H1 (cell line): ENCODE measurements at regions not wholly inside any gene's neighbourhood (a gene's known extent, or its start where the extent isn't known, plus 50 kb on each side); places are given as distances from the start of the nearest gene placed in this dataset.

Experiments used
- CTCF ChIA-PET: fragments of 300-600 bp; sonication (Branson Sonifier 250); formaldehyde crosslinking; loops from one replicate; lab custom pipeline; 2021; ENCODE audit not compliant: partially characterized antibody; lab: Charles Lee
- POLR2A ChIA-PET: fragments of 300-600 bp; sonication (Branson Sonifier 250); formaldehyde crosslinking; loops from one replicate; lab custom pipeline; 2021; ENCODE audit warnings: inconsistent platforms; ENCODE audit not compliant: partially characterized antibody; lab: Charles Lee
- DNase-seq, 2 experiments: peaks; one replicate each; pipeline versions ENCODE4 v3.0.0 to v3.0.0-alpha.2; 2010 to 2022; ENCODE audit warnings: low spot score in 2 of 2, low read depth in 1 of 2, mixed read lengths in 1 of 2
- FAIRE-seq: peaks from 2 replicates; lab custom pipeline; 2011; peaks lifted over from hg19 to GRCh38; lab: Jason Lieb, UNC
- H2AFZ ChIP-seq: 2 replicates; pipeline ENCODE4 v1.8.1; 2012; ENCODE audit warnings: low read length, inconsistent platforms
- H2AK5ac ChIP-seq: 2 replicates; pipeline ENCODE4 v1.6.1; 2013; ENCODE audit warnings: low read depth, low read length
- H2BK120ac ChIP-seq: replicated peaks from 2 replicates; pipeline ENCODE3; 2013; ENCODE audit warnings: low read depth, low read length, inconsistent platforms
- H2BK12ac ChIP-seq: 2 replicates; pipeline ENCODE4 v1.6.1; 2013; ENCODE audit warnings: low read depth, low read length
- H2BK15ac ChIP-seq: 2 replicates; pipeline ENCODE4 v1.6.1; 2013; ENCODE audit warnings: low read length
- H2BK20ac ChIP-seq: 2 replicates; pipeline ENCODE4 v1.6.1; 2013; ENCODE audit warnings: low read length
- H2BK5ac ChIP-seq: 2 replicates; pipeline ENCODE4 v1.6.1; 2013; ENCODE audit warnings: low read depth, low read length
- H3K14ac ChIP-seq: 2 replicates; pipeline ENCODE4 v1.6.1; 2013; ENCODE audit warnings: inconsistent platforms; ENCODE audit not compliant: insufficient read length
- H3K18ac ChIP-seq: 2 replicates; pipeline ENCODE4 v1.6.1; 2013; ENCODE audit warnings: low read length; ENCODE audit errors: extremely low read depth
- H3K23ac ChIP-seq: 2 replicates; pipeline ENCODE4 v1.6.1; 2013; ENCODE audit warnings: inconsistent platforms; ENCODE audit not compliant: insufficient read length
- H3K23me2 ChIP-seq: 2 replicates; pipeline ENCODE4 v1.6.1; 2013; ENCODE audit warnings: low read depth, low read length
- H3K27ac ChIP-seq: 2 replicates; pipeline ENCODE4 v1.6.1; 2011; ENCODE audit warnings: low read depth, low read length, inconsistent platforms
- H3K27me3 ChIP-seq, 4 experiments: replicated peaks in 1 of 4; 1 replicate in 1 of 4; 2 replicates in 3 of 4; pipeline versions ENCODE4 v1.6.1 to v1.8.1; 2011 to 2013; ENCODE audit warnings: low read length in 3 of 4, mild to moderate bottlenecking in 3 of 4, inconsistent platforms in 2 of 4, mixed read lengths in 2 of 4, moderate library complexity in 1 of 4; ENCODE audit not compliant: control insufficient read depth in 3 of 4, insufficient read depth in 3 of 4; ENCODE audit errors: extremely low read depth in 1 of 4
- H3K36me3 ChIP-seq, 4 experiments: 2 replicates each; pipeline versions ENCODE4 v1.6.1 to v1.8.1; 2011 to 2013; ENCODE audit warnings: mild to moderate bottlenecking in 4 of 4, low read length in 3 of 4, moderate library complexity in 2 of 4, control low read depth in 1 of 4, inconsistent platforms in 1 of 4; ENCODE audit not compliant: insufficient read depth in 4 of 4, control insufficient read depth in 2 of 4
- H3K4ac ChIP-seq: replicated peaks from 2 replicates; pipeline ENCODE3; 2013; ENCODE audit warnings: low read length, low read depth, mixed read lengths, inconsistent platforms; ENCODE audit not compliant: insufficient read length
- H3K4me1 ChIP-seq, 4 experiments: replicated peaks in 1 of 4; 1 replicate in 1 of 4; 2 replicates in 3 of 4; pipeline versions ENCODE4 v1.6.1 to v1.8.1; 2011 to 2013; ENCODE audit warnings: low read length in 3 of 4, inconsistent platforms in 2 of 4, mixed read lengths in 1 of 4; ENCODE audit not compliant: insufficient read depth in 4 of 4, control insufficient read depth in 3 of 4
- H3K4me2 ChIP-seq, 2 experiments: 2 replicates each; pipeline versions ENCODE4 v1.6.1 to v1.8.1; 2011 to 2013; ENCODE audit warnings: low read depth in 2 of 2, low read length in 2 of 2, control low read depth in 1 of 2, inconsistent platforms in 1 of 2, mild to moderate bottlenecking in 1 of 2; ENCODE audit not compliant: insufficient read depth in 1 of 2
- H3K4me3 ChIP-seq, 4 experiments: fragments of 200-600, 300-600 bp in 1 of 4; sonication (generic), shearing (Covaris generic), sonication (Bioruptor Twin) in 1 of 4; 2 replicates each; pipeline versions ENCODE4 v1.5.1 to v1.8.1; 2011 to 2016; ENCODE audit warnings: low read length in 4 of 4, low read depth in 3 of 4, control low read depth in 2 of 4, inconsistent platforms in 2 of 4, mild to moderate bottlenecking in 2 of 4, mixed read lengths in 1 of 4, moderate library complexity in 1 of 4; ENCODE audit not compliant: insufficient read depth in 2 of 4; ENCODE audit errors: extremely low read depth in 1 of 4
- H3K56ac ChIP-seq: replicated peaks from 2 replicates; pipeline ENCODE3; 2013; ENCODE audit warnings: low read depth, mild to moderate bottlenecking, mixed read lengths, low read length, inconsistent platforms; ENCODE audit not compliant: insufficient read length
- H3K79me1 ChIP-seq: 2 replicates; pipeline ENCODE4 v1.6.1; 2013; ENCODE audit warnings: low read depth, low read length, control low read depth
- H3K79me2 ChIP-seq, 2 experiments: 2 replicates each; pipeline versions ENCODE4 v1.6.1 to v1.8.1; 2012 to 2013; ENCODE audit warnings: low read length in 2 of 2, mild to moderate bottlenecking in 2 of 2, inconsistent platforms in 1 of 2; ENCODE audit not compliant: insufficient read depth in 2 of 2, control insufficient read depth in 1 of 2
- H3K9ac ChIP-seq, 4 experiments: replicated peaks in 1 of 4; 1 replicate in 1 of 4; 2 replicates in 3 of 4; pipeline versions ENCODE4 v1.6.1 to v1.8.1; 2011 to 2013; ENCODE audit warnings: low read depth in 3 of 4, low read length in 3 of 4, control low read depth in 2 of 4, mild to moderate bottlenecking in 2 of 4, moderate library complexity in 2 of 4, inconsistent platforms in 1 of 4; ENCODE audit errors: extremely low read depth in 1 of 4
- H3K9me3 ChIP-seq, 2 experiments: 2 replicates each; pipeline versions ENCODE4 v1.6.1 to v1.8.1; 2012 to 2013; ENCODE audit warnings: mild to moderate bottlenecking in 2 of 2, moderate library complexity in 2 of 2, control low read depth in 1 of 2, inconsistent platforms in 1 of 2, low read depth in 1 of 2, low read length in 1 of 2, mixed read lengths in 1 of 2; ENCODE audit not compliant: insufficient read depth in 2 of 2
- H4K20me1 ChIP-seq, 2 experiments: replicated peaks in 1 of 2; 2 replicates each; pipeline versions ENCODE3 to v1.8.1; 2011 to 2013; ENCODE audit warnings: inconsistent platforms in 2 of 2, low read length in 2 of 2, mild to moderate bottlenecking in 1 of 2; ENCODE audit not compliant: insufficient read depth in 2 of 2, control insufficient read depth in 1 of 2
- H4K5ac ChIP-seq: 2 replicates; pipeline ENCODE4 v1.6.1; 2013; ENCODE audit warnings: low read length, low read depth, mixed read lengths, inconsistent platforms; ENCODE audit not compliant: insufficient read length
- H4K8ac ChIP-seq: 2 replicates; pipeline ENCODE4 v1.8.0; 2013; ENCODE audit warnings: mild to moderate bottlenecking, moderate library complexity, low read length, inconsistent platforms; ENCODE audit not compliant: insufficient read depth; ENCODE audit errors: extremely low read depth
- H4K91ac ChIP-seq: replicated peaks from 2 replicates; pipeline ENCODE3; 2013; ENCODE audit warnings: low read length, mixed read lengths, inconsistent platforms; ENCODE audit not compliant: insufficient read length
- WGBS, 2 experiments: shearing (Covaris generic) in 1 of 2; methylation state at CpG; one replicate each; pipeline versions ENCODE4 v1.1.6 to v1.1.7; 2013 to 2015; ENCODE audit warnings: low lambda C conversion rate in 2 of 2, mixed read lengths in 2 of 2, inconsistent platforms in 1 of 2, low coverage in 1 of 2, missing lambda C conversion rate in 1 of 2; ENCODE audit not compliant: insufficient replicate concordance in 2 of 2, insufficient coverage in 1 of 2, insufficient read length in 1 of 2; ENCODE audit errors: extremely low coverage in 1 of 2, missing lambda C conversion rate in 1 of 2; 5-methylcytosine and 5-hydroxymethylcytosine counted together
- TF ChIP-seq, protein P1 (sequence below): fragments of 300-600 bp; sonication (generic); IDR thresholded peaks from 2 replicates; pipeline ENCODE4 v1.7.1; 2012; ENCODE audit warnings: low read length, moderate library complexity, mild to moderate bottlenecking, inconsistent platforms; ENCODE audit not compliant: insufficient replicate concordance

DNA sequence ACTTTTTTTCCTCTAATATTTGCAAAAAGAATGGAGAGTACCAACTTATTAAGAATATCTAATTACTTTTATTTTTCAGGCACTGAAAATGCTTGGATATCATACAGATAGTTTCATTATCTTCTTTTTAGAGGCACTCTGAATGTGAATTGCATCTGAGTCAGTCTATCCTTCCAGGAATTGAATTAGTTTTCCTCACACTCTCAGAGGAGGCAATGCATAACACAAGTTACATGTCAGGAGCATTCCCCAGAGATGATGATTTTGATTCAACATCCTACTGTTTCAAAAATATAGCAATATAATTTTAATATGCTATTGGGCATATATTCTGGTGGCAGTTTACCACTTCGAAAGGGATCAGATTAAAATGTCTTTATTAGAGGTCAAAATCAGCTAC lies 1315.4 kb downstream of the PCDH9 start:
- DNase-seq, result no peak
- H3K18ac ChIP-seq, result no peak overlapping the region
- H4K20me1 ChIP-seq, result no peaks in the 10 kb centered on the region
- no peak overlapping the region for H4K91ac ChIP-seq
- no peaks in the 10 kb centered on the region for H3K23me2 ChIP-seq
- H3K9me3 ChIP-seq, result no peaks in the 10 kb centered on the region
- H3K4me3 ChIP-seq, result no peak overlapping the region
- no peak overlapping the region for H3K56ac ChIP-seq
- H3K23ac ChIP-seq, result no peak overlapping the region
- CTCF ChIA-PET, result no interaction called here
- no peaks in the 10 kb centered on the region for H3K4me1 ChIP-seq
- FAIRE-seq, result no peak
- H2BK12ac ChIP-seq, result no peak overlapping the region
- no peak overlapping the region for H3K4me2 ChIP-seq
- H3K79me1 ChIP-seq, result no peaks in the 10 kb centered on the region
- H3K9ac ChIP-seq, result no peak overlapping the region
- H3K27me3 ChIP-seq, result no peaks in the 10 kb centered on the region
- no peak overlapping the region for H2BK20ac ChIP-seq
- H4K5ac ChIP-seq, result no peak overlapping the region
- H2AK5ac ChIP-seq, result no peak overlapping the region
- 90% methylated on average over 1 of the region's 1 CpG; no CpG with 5 or more reads in 1 of the 2 experiments for WGBS, 2 experiments
- POLR2A ChIA-PET, result no interaction called here
- H3K27ac ChIP-seq, result no peak overlapping the region
- H4K8ac ChIP-seq, result no peak overlapping the region
- H3K14ac ChIP-seq, result no peak overlapping the region
- H3K79me2 ChIP-seq, result no peaks in the 10 kb centered on the region
- no peak overlapping the region for H3K4ac ChIP-seq
- H2AFZ ChIP-seq, result no peak overlapping the region
- H2BK15ac ChIP-seq, result no peak overlapping the region
- no peaks in the 10 kb centered on the region for H3K36me3 ChIP-seq
- H2BK5ac ChIP-seq, result no peak overlapping the region
- no peak overlapping the region for H2BK120ac ChIP-seq
- TF ChIP-seq, protein P1, sequence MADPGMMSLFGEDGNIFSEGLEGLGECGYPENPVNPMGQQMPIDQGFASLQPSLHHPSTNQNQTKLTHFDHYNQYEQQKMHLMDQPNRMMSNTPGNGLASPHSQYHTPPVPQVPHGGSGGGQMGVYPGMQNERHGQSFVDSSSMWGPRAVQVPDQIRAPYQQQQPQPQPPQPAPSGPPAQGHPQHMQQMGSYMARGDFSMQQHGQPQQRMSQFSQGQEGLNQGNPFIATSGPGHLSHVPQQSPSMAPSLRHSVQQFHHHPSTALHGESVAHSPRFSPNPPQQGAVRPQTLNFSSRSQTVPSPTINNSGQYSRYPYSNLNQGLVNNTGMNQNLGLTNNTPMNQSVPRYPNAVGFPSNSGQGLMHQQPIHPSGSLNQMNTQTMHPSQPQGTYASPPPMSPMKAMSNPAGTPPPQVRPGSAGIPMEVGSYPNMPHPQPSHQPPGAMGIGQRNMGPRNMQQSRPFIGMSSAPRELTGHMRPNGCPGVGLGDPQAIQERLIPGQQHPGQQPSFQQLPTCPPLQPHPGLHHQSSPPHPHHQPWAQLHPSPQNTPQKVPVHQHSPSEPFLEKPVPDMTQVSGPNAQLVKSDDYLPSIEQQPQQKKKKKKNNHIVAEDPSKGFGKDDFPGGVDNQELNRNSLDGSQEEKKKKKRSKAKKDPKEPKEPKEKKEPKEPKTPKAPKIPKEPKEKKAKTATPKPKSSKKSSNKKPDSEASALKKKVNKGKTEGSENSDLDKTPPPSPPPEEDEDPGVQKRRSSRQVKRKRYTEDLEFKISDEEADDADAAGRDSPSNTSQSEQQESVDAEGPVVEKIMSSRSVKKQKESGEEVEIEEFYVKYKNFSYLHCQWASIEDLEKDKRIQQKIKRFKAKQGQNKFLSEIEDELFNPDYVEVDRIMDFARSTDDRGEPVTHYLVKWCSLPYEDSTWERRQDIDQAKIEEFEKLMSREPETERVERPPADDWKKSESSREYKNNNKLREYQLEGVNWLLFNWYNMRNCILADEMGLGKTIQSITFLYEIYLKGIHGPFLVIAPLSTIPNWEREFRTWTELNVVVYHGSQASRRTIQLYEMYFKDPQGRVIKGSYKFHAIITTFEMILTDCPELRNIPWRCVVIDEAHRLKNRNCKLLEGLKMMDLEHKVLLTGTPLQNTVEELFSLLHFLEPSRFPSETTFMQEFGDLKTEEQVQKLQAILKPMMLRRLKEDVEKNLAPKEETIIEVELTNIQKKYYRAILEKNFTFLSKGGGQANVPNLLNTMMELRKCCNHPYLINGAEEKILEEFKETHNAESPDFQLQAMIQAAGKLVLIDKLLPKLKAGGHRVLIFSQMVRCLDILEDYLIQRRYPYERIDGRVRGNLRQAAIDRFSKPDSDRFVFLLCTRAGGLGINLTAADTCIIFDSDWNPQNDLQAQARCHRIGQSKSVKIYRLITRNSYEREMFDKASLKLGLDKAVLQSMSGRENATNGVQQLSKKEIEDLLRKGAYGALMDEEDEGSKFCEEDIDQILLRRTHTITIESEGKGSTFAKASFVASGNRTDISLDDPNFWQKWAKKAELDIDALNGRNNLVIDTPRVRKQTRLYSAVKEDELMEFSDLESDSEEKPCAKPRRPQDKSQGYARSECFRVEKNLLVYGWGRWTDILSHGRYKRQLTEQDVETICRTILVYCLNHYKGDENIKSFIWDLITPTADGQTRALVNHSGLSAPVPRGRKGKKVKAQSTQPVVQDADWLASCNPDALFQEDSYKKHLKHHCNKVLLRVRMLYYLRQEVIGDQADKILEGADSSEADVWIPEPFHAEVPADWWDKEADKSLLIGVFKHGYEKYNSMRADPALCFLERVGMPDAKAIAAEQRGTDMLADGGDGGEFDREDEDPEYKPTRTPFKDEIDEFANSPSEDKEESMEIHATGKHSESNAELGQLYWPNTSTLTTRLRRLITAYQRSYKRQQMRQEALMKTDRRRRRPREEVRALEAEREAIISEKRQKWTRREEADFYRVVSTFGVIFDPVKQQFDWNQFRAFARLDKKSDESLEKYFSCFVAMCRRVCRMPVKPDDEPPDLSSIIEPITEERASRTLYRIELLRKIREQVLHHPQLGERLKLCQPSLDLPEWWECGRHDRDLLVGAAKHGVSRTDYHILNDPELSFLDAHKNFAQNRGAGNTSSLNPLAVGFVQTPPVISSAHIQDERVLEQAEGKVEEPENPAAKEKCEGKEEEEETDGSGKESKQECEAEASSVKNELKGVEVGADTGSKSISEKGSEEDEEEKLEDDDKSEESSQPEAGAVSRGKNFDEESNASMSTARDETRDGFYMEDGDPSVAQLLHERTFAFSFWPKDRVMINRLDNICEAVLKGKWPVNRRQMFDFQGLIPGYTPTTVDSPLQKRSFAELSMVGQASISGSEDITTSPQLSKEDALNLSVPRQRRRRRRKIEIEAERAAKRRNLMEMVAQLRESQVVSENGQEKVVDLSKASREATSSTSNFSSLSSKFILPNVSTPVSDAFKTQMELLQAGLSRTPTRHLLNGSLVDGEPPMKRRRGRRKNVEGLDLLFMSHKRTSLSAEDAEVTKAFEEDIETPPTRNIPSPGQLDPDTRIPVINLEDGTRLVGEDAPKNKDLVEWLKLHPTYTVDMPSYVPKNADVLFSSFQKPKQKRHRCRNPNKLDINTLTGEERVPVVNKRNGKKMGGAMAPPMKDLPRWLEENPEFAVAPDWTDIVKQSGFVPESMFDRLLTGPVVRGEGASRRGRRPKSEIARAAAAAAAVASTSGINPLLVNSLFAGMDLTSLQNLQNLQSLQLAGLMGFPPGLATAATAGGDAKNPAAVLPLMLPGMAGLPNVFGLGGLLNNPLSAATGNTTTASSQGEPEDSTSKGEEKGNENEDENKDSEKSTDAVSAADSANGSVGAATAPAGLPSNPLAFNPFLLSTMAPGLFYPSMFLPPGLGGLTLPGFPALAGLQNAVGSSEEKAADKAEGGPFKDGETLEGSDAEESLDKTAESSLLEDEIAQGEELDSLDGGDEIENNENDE, result no peak
